ENCODE measurements at regions not wholly inside any gene's neighbourhood (a gene's known extent, or its start where the extent isn't known, plus 50 kb on each side); places are given as distances from the start of the nearest gene placed in this dataset.

GRCh38 chr5:175054243-175054642, 329.9 kb downstream of the MSX2 start:
- Histone ChIP-seq H3K79me1 (ENCODE audit: low read depth in 1 of 2, low read length in 2 of 2) (no peaks in the 10 kb centered on the region), H3K4me3 (ENCODE audit: insufficient read depth, low read depth, low read length) (no peak overlapping the region), H2AK5ac (ENCODE audit: low read depth, low read length) (no peak overlapping the region), H3K4me1 (ENCODE audit: control insufficient read depth, insufficient read depth, low read length) (no peaks in the 10 kb centered on the region), H3K27ac (ENCODE audit: insufficient read depth, low read length) (no peak overlapping the region), H3K4me2 (ENCODE audit: low read depth, low read length) (no peak overlapping the region), H4K5ac (ENCODE audit: low read depth, low read length) (no peak overlapping the region), H4K91ac (ENCODE audit: insufficient read depth, low read depth, low read length) (no peak overlapping the region), H3K14ac (replicated peaks; ENCODE audit: low read depth, low read length) (no peak overlapping the region), H3K27me3 (ENCODE audit: control insufficient read depth, insufficient read depth, low read length) (no peaks in the 10 kb centered on the region), H3K56ac (ENCODE audit: extremely low read depth, insufficient read depth, low read length) (no peak overlapping the region), H3K18ac (ENCODE audit: low read depth, low read length) (no peak overlapping the region), H3K9ac (ENCODE audit: low read depth, low read length) (no peak overlapping the region), H4K20me1 (ENCODE audit: insufficient read depth, low read length) (no peaks in the 10 kb centered on the region), H2AFZ (replicated peaks; ENCODE audit: low read length, poor library complexity) (no peak overlapping the region), H4K8ac (ENCODE audit: low read depth in 2 of 2, low read length in 2 of 2) (no peak overlapping the region), H3K4ac (ENCODE audit: low read depth, low read length) (no peak overlapping the region), H2BK20ac (ENCODE audit: low read depth, low read length) (no peak overlapping the region), H3K23ac (ENCODE audit: low read depth, low read length) (no peak overlapping the region), H2BK120ac (ENCODE audit: low read depth, low read length) (no peak overlapping the region), H3K9me3 (ENCODE audit: control insufficient read depth, insufficient read depth, low read length) (no peaks in the 10 kb centered on the region), H2BK5ac (ENCODE audit: low read depth, low read length, poor library complexity, severe bottlenecking) (no peak overlapping the region), H3K36me3 (ENCODE audit: control insufficient read depth, insufficient read depth, low read length) (no peaks in the 10 kb centered on the region), H2BK15ac (ENCODE audit: low read depth, low read length) (no peak overlapping the region), H3K9me1 (ENCODE audit: insufficient read depth, low read length) (no peaks in the 10 kb centered on the region), H2AK9ac (replicated peaks; ENCODE audit: low read depth, low read length, poor library complexity) (no peak overlapping the region)
- WGBS, 2 experiments (ENCODE audit: extremely low coverage in 2 of 2, insufficient read length in 1 of 2): 83% methylated on average over 1 of the region's 3 CpGs; no CpG with 5 or more reads in 1 of the 2 experiments
- BruUV-seq (replicated peaks): no TSS peak
- in situ Hi-C loops (cut with MboI; ENCODE audit: low sequenced_read_pairs) (no loop called here), dilution Hi-C loops (cut with HindIII; ENCODE audit: low sequenced_read_pairs, unreplicated experiment) (no loop called here), intact Hi-C loops (cut with micrococcal nuclease) (no loop called here)
- ATAC-seq (ENCODE audit: low read depth): no peak
- ChIA-PET POLR2A (ENCODE audit: unreplicated experiment) (no interaction called here), CTCF (no interaction called here)
- no peak for DNase-seq
- TF ChIP-seq POLR2A (IDR thresholded peaks at IDR 0.05; ENCODE audit: low read depth, low read length): no peak
- TF ChIP-seq RCOR1 (IDR thresholded peaks at IDR 0.05; ENCODE audit: insufficient replicate concordance, low read length): no peak
- no peak for TF ChIP-seq CEBPB (IDR thresholded peaks at IDR 0.05; ENCODE audit: low read depth, low read length)
- TF ChIP-seq FOS (IDR thresholded peaks at IDR 0.05; ENCODE audit: low read depth, low read length): no peak
- TF ChIP-seq USF2 (IDR thresholded peaks at IDR 0.05; ENCODE audit: low read depth, low read length): no peak
- no peak for TF ChIP-seq MXI1 (IDR thresholded peaks at IDR 0.05; ENCODE audit: borderline replicate concordance, low read depth, low read length)
- TF ChIP-seq RFX5 (IDR thresholded peaks at IDR 0.05; ENCODE audit: low read depth, low read length): no peak
- no peak for TF ChIP-seq CTCF (conservative IDR thresholded peaks at IDR 0.05; ENCODE audit: low read depth, low read length)
- TF ChIP-seq SMC3 (IDR thresholded peaks at IDR 0.05; ENCODE audit: low read depth, low read length): no peak
- no peak for TF ChIP-seq CHD1 (IDR thresholded peaks at IDR 0.05; ENCODE audit: low read depth, low read length)
- TF ChIP-seq BHLHE40 (IDR thresholded peaks at IDR 0.05; ENCODE audit: low read depth, low read length): no peak
- no peak for TF ChIP-seq MAFK (IDR thresholded peaks at IDR 0.05; ENCODE audit: low read depth, low read length)
- no peak for TF ChIP-seq ELK1 (IDR thresholded peaks at IDR 0.05; ENCODE audit: borderline replicate concordance, low read depth, low read length)
- TF ChIP-seq RAD21 (IDR thresholded peaks at IDR 0.05; ENCODE audit: low read length): no peak
- no peak for TF ChIP-seq NFE2L2 (IDR thresholded peaks at IDR 0.05; ENCODE audit: low read depth, low read length)
- TF ChIP-seq MAZ (IDR thresholded peaks at IDR 0.05; ENCODE audit: borderline replicate concordance, low read depth, low read length): no peak
